ENCODE measurements at regions not wholly inside any gene's neighbourhood (a gene's known extent, or its start where the extent isn't known, plus 50 kb on each side); places are given as distances from the start of the nearest gene placed in this dataset.

DNA sequence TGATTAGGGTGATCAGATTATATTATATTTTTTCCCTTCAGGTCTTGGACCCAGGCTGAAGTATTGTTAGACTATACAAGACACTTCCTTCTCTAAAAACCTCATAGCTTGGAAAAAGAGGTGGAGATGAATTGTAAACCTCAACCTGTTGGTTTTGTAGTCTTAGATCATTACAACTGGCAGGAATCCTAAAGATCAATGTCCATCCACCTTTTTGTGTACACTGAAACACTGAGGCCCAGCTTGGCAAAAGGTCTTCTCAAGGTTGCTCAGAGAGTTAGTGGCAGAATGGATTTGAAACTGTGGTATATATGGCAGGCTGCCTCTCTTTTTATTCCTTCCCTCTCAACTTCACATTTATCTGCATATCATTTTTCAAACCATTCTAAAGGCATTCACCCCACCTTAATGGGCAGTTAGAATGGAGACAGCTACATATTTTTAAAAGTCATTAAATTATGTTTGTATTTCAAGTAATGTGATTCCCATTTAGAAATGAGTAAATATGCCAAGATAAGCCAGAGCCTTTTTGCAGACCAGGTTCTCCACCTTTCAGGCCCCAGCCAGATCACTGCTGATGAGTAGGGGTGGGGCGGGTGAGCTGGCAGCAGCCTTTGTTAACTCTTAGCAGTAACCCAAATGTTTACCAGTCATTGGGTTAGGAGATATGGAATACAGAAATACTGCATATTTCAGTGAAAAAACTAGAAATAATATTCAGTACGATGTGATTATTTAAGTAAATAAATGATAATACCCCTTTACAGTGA lies 243.2 kb upstream of the F9 start:
- Histone ChIP-seq H3K27me3 (no peaks in the 10 kb centered on the region), H3K4me1 (no peaks in the 10 kb centered on the region), H3K9me3 (no peaks in the 10 kb centered on the region), H3K36me3 (no peaks in the 10 kb centered on the region), H3K4me3 (no peak overlapping the region), H3K27ac (no peak overlapping the region)
- DNase-seq (ENCODE audit: low spot score in 2 of 2), result no peak
- WGBS, result 87% methylated on average over 2 of the region's 2 CpGs
- TF ChIP-seq CTCF (IDR thresholded peaks at IDR 0.05) (no peak), EP300 (IDR thresholded peaks at IDR 0.05) (no peak), POLR2A (IDR thresholded peaks at IDR 0.05) (no peak), POLR2AphosphoS5 (IDR thresholded peaks at IDR 0.05) (no peak)

GRCh38 chrX:139286342-139286741 lies 244.2 kb upstream of the F9 start:
- DNase-seq (ENCODE audit: low spot score in 2 of 2), result no peak
- no peak for TF ChIP-seq POLR2AphosphoS5 (IDR thresholded peaks at IDR 0.05)
- no peak for TF ChIP-seq EP300 (IDR thresholded peaks at IDR 0.05)
- TF ChIP-seq POLR2A (IDR thresholded peaks at IDR 0.05), result no peak
- TF ChIP-seq CTCF (IDR thresholded peaks at IDR 0.05), result no peak
- no peaks in the 10 kb centered on the region for H3K4me1 ChIP-seq

GRCh38 chrX:139267851-139268250 lies 262.7 kb upstream of the F9 start:
- Histone ChIP-seq H3K27me3 (no peaks in the 10 kb centered on the region), H3K27ac (no peak overlapping the region), H3K9me3 (no peaks in the 10 kb centered on the region), H3K4me3 (no peak overlapping the region), H3K36me3 (no peaks in the 10 kb centered on the region), H3K4me1 (no peaks in the 10 kb centered on the region)
- TF ChIP-seq POLR2A (IDR thresholded peaks at IDR 0.05) (no peak), CTCF (IDR thresholded peaks at IDR 0.05) (no peak), EP300 (IDR thresholded peaks at IDR 0.05) (no peak), POLR2AphosphoS5 (IDR thresholded peaks at IDR 0.05) (no peak)
- DNase-seq (ENCODE audit: low spot score in 2 of 2), result no peak
- WGBS, result 87% methylated on average over 3 of the region's 3 CpGs

More at GRCh38 chrX:139286342-139286741, 244.2 kb upstream of the F9 start:
- H3K27me3 ChIP-seq, result no peaks in the 10 kb centered on the region
- no peaks in the 10 kb centered on the region for H3K36me3 ChIP-seq
- WGBS, result 91% methylated on average over 2 of the region's 2 CpGs
- H3K27ac ChIP-seq, result no peak overlapping the region
- H3K4me3 ChIP-seq, result no peak overlapping the region
- no peaks in the 10 kb centered on the region for H3K9me3 ChIP-seq

DNA sequence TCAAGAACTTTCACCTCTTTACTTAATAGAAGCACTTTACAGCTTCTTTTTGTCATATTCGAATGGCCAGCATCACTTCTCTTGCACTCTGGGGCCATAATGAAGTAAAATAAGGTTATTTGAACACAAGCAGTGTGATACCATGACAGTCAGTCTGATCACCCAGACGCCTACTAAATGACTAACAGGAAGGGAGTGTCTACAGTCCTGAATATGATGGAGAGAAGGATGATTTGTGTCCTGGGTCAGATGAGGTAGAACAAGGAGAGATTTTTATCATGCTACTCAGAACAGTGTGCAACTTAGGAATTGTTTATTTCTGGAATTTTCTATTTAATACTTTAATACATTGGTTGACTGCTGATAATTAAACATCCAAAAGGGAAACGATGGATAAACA lies 284.2 kb upstream of the F9 start:
- H3K27me3 ChIP-seq, result no peaks in the 10 kb centered on the region
- TF ChIP-seq POLR2A (IDR thresholded peaks at IDR 0.05) (no peak), POLR2AphosphoS5 (IDR thresholded peaks at IDR 0.05) (no peak)
- H3K27ac ChIP-seq, result no peak overlapping the region
- no peak overlapping the region for H3K4me3 ChIP-seq
- no peak for DNase-seq (ENCODE audit: low spot score in 2 of 2)
- no peaks in the 10 kb centered on the region for H3K4me1 ChIP-seq
- no peaks in the 10 kb centered on the region for H3K9me3 ChIP-seq
- 71% methylated on average over 3 of the region's 3 CpGs for WGBS
- H3K36me3 ChIP-seq, result no peaks in the 10 kb centered on the region

- 40% methylated on average over 1 of the region's 1 CpG for WGBS
- Histone ChIP-seq H3K9me3 (no peaks in the 10 kb centered on the region), H3K4me3 (no peak overlapping the region), H3K4me1 (no peaks in the 10 kb centered on the region), H3K36me3 (no peaks in the 10 kb centered on the region), H3K27ac (no peak overlapping the region), H3K27me3 (no peaks in the 10 kb centered on the region)
- DNase-seq (ENCODE audit: low spot score in 2 of 2), result no peak
- TF ChIP-seq EP300 (IDR thresholded peaks at IDR 0.05) (no peak), POLR2A (IDR thresholded peaks at IDR 0.05) (no peak), CTCF (IDR thresholded peaks at IDR 0.05) (no peak), POLR2AphosphoS5 (IDR thresholded peaks at IDR 0.05) (no peak)
Observed at GRCh38 chrX:139237141-139237540, 293.4 kb upstream of the F9 start.
